HCT116 (cell line): ENCODE measurements at regions not wholly inside any gene's neighbourhood (a gene's known extent, or its start where the extent isn't known, plus 50 kb on each side); places are given as distances from the start of the nearest gene placed in this dataset.

Source experiments
- CEBPB ChIP-seq: IDR thresholded peaks from 2 replicates; pipeline ENCODE4 v1.6.1; 2012; ENCODE audit warnings: low read depth
- EZH2 ChIP-seq: fragments of 200-600 bp; sonication (generic); IDR thresholded peaks from 2 replicates; pipeline ENCODE4 v1.6.1; 2017; ENCODE audit warnings: antibody characterized with exemption, mixed run types
- JUND ChIP-seq: IDR thresholded peaks from 2 replicates; pipeline ENCODE4 v1.6.1; 2012
- POLR2AphosphoS5 ChIP-seq: IDR thresholded peaks from 2 replicates; pipeline ENCODE4 v1.6.1; 2011; ENCODE audit warnings: mild to moderate bottlenecking, low read depth, low read length, moderate library complexity
- SIN3A ChIP-seq: IDR thresholded peaks from 2 replicates; pipeline ENCODE4 v1.6.1; 2012; ENCODE audit warnings: low read depth
- SRF ChIP-seq: IDR thresholded peaks from 2 replicates; pipeline ENCODE4 v1.6.1; 2012; ENCODE audit warnings: low read depth
- TF ChIP-seq, protein P1 (sequence below), 3 experiments: fragments of 200-600 bp in 1 of 3; sonication (generic) in 1 of 3; IDR thresholded peaks in 2 of 3; conservative IDR thresholded peaks in 1 of 3; 2 replicates each; pipeline ENCODE4 v1.5.1; 2012 to 2017; ENCODE audit warnings: low read depth in 2 of 3, low read length in 2 of 3, antibody characterized with exemption in 1 of 3, borderline replicate concordance in 1 of 3, control low read depth in 1 of 3, mild to moderate bottlenecking in 1 of 3, mixed read lengths in 1 of 3, mixed run types in 1 of 3, moderate library complexity in 1 of 3; ENCODE audit not compliant: insufficient read depth in 1 of 3

DNA sequence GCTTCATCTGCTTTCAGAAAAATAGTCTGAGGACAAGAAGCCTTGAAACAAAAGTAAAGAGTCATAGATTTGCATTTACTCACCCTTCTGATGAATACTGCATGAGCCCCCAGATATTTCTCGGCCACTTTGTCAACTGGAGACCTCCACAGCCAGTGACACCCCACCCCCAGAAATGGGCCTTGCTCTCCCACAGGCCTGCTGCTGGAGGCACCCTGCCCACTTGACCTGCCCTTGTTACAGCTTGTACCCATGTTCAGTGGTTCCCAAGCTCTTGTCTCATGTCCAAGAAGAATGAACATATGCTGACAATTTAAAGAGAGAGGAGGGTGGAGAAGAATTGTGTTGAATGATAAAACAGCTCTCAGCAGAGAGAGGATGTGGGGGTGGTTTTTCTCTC is 225.1 kb downstream of the DCAF12L2 start:
- TF ChIP-seq POLR2AphosphoS5 = no peak
- no peak for TF ChIP-seq SRF
- TF ChIP-seq, protein P1, sequence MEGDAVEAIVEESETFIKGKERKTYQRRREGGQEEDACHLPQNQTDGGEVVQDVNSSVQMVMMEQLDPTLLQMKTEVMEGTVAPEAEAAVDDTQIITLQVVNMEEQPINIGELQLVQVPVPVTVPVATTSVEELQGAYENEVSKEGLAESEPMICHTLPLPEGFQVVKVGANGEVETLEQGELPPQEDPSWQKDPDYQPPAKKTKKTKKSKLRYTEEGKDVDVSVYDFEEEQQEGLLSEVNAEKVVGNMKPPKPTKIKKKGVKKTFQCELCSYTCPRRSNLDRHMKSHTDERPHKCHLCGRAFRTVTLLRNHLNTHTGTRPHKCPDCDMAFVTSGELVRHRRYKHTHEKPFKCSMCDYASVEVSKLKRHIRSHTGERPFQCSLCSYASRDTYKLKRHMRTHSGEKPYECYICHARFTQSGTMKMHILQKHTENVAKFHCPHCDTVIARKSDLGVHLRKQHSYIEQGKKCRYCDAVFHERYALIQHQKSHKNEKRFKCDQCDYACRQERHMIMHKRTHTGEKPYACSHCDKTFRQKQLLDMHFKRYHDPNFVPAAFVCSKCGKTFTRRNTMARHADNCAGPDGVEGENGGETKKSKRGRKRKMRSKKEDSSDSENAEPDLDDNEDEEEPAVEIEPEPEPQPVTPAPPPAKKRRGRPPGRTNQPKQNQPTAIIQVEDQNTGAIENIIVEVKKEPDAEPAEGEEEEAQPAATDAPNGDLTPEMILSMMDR (IDR thresholded peaks at IDR 0.05 in 2 of 3, conservative IDR thresholded peaks at IDR 0.05 in 1 of 3; ENCODE audit: borderline replicate concordance in 1 of 3, insufficient read depth in 1 of 3, low read depth in 2 of 3, low read length in 2 of 3) = no peak
- TF ChIP-seq SIN3A = no peak
- no peak for TF ChIP-seq EZH2
- TF ChIP-seq JUND = no peak
- TF ChIP-seq CEBPB = no peak
